NB4 (cell line): ENCODE measurements at regions not wholly inside any gene's neighbourhood (a gene's known extent, or its start where the extent isn't known, plus 50 kb on each side); places are given as distances from the start of the nearest gene placed in this dataset.

Source experiments
- MAX ChIP-seq: IDR thresholded peaks from 2 replicates; pipeline ENCODE4 v1.6.1; 2011; ENCODE audit warnings: low read depth, low read length
- MYC ChIP-seq: IDR thresholded peaks from 2 replicates; pipeline ENCODE4 v1.6.1; 2011; ENCODE audit warnings: low read depth, low read length
- POLR2A ChIP-seq: IDR thresholded peaks from 2 replicates; pipeline ENCODE4 v1.6.1; 2011; ENCODE audit warnings: mild to moderate bottlenecking; ENCODE audit not compliant: insufficient read length; ENCODE audit errors: extremely low read depth
- TF ChIP-seq, protein P1 (sequence below): IDR thresholded peaks from one replicate; pipeline ENCODE4 v1.5.1; 2012; ENCODE audit warnings: low read depth, low read length

DNA sequence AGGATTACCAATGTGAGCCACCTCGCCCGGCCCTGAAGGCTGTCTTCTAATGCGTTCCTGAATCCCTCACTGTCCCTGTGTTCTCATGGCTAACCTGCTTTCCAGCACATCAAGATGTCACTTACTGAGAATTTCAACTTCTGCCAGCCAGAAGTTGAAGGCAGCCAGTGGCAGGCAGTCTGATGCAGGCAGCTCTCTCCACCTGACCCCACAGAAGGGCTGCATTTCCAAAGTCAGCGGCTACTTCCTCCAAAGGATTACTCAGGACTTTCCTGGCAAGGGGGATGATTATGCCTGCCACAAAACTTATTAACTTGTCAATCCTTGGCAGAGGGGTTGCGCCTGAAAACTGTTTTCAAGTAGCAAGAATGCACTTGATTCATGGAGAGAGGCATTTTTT lies 1219.4 kb downstream of the TYW1 start:
- TF ChIP-seq POLR2A (no peak), MYC (no peak), MAX (no peak)
- TF ChIP-seq, protein P1, sequence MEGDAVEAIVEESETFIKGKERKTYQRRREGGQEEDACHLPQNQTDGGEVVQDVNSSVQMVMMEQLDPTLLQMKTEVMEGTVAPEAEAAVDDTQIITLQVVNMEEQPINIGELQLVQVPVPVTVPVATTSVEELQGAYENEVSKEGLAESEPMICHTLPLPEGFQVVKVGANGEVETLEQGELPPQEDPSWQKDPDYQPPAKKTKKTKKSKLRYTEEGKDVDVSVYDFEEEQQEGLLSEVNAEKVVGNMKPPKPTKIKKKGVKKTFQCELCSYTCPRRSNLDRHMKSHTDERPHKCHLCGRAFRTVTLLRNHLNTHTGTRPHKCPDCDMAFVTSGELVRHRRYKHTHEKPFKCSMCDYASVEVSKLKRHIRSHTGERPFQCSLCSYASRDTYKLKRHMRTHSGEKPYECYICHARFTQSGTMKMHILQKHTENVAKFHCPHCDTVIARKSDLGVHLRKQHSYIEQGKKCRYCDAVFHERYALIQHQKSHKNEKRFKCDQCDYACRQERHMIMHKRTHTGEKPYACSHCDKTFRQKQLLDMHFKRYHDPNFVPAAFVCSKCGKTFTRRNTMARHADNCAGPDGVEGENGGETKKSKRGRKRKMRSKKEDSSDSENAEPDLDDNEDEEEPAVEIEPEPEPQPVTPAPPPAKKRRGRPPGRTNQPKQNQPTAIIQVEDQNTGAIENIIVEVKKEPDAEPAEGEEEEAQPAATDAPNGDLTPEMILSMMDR = no peak
